A673 (cell line): ENCODE measurements at regions not wholly inside any gene's neighbourhood (a gene's known extent, or its start where the extent isn't known, plus 50 kb on each side); places are given as distances from the start of the nearest gene placed in this dataset.
"Not testable (repeated sequence)": the region's sequence is repeated elsewhere in the genome, so short reads cannot be mapped to it uniquely, and the experiment has no call there.

Source experiments
- BruUV-seq: library from RNA; stranded (reverse); fragments of 400-500 nt; replicated peaks from 2 replicates; lab custom pipeline; 2021; lab: Mats Ljungman, UMichigan
- CTCF ChIA-PET: fragments of 300-600 bp; sonication (Branson Sonifier 250); formaldehyde crosslinking; loops from one replicate; lab custom pipeline; 2022; ENCODE audit warnings: antibody characterized with exemption; lab: Charles Lee
- POLR2A ChIA-PET: fragments of 300-600 bp; sonication (Branson Sonifier 250); formaldehyde crosslinking; loops from one replicate; lab custom pipeline; 2022; ENCODE audit warnings: antibody characterized with exemption; ENCODE audit not compliant: low non-redundant PET; lab: Charles Lee
- DNase-seq: peaks from one replicate; pipeline ENCODE4 v3.0.0-alpha.2; 2015; ENCODE audit warnings: low spot score
- H3K27ac ChIP-seq: fragments of 200-600 bp; sonication (generic); 2 replicates; pipeline ENCODE4 v1.5.1; 2016; ENCODE audit warnings: mixed run types, low read depth, mild to moderate bottlenecking, mixed read lengths, antibody characterized with exemption, low read length; ENCODE audit not compliant: poor library complexity, severe bottlenecking
- H3K27me3 ChIP-seq: fragments of 200-600 bp; sonication (generic); replicated peaks from 2 replicates; pipeline ENCODE4 v1.6.1; 2017; ENCODE audit warnings: mixed run types, low read depth, mild to moderate bottlenecking, mixed read lengths, antibody characterized with exemption, low read length; ENCODE audit not compliant: insufficient read depth, poor library complexity
- H3K36me3 ChIP-seq: fragments of 200-600 bp; sonication (generic); 2 replicates; pipeline ENCODE4 v1.6.1; 2016; ENCODE audit warnings: mixed run types, mild to moderate bottlenecking, mixed read lengths, antibody characterized with exemption, low read length; ENCODE audit not compliant: insufficient read depth, poor library complexity, severe bottlenecking
- H3K4me1 ChIP-seq: fragments of 200-600 bp; sonication (generic); 2 replicates; pipeline ENCODE4 v1.6.1; 2017; ENCODE audit warnings: mixed run types, mild to moderate bottlenecking, mixed read lengths, antibody characterized with exemption, low read length; ENCODE audit not compliant: insufficient read depth, poor library complexity, severe bottlenecking
- H3K4me3 ChIP-seq: fragments of 200-600 bp; sonication (generic); 2 replicates; pipeline ENCODE4 v1.5.1; 2016; ENCODE audit warnings: low read depth, mixed run types, mild to moderate bottlenecking, mixed read lengths, low read length; ENCODE audit not compliant: poor library complexity, severe bottlenecking
- H3K9me3 ChIP-seq: fragments of 200-600 bp; sonication (generic); 2 replicates; pipeline ENCODE4 v1.6.1; 2016; ENCODE audit warnings: mixed run types, low read depth, mild to moderate bottlenecking, mixed read lengths, antibody characterized with exemption, low read length; ENCODE audit not compliant: poor library complexity, severe bottlenecking
- EZH2 ChIP-seq: fragments of 200-600 bp; sonication (generic); IDR thresholded peaks from 2 replicates; pipeline ENCODE4 v1.6.1; 2017; ENCODE audit warnings: borderline replicate concordance, low read depth, mild to moderate bottlenecking, mixed read lengths, antibody characterized with exemption, low read length; ENCODE audit not compliant: poor library complexity, severe bottlenecking
- intact Hi-C: fragments of 100-400 bp; cut with micrococcal nuclease; formaldehyde crosslinking; loops from one replicate; pipeline ENCODE4 v1.10.0; 2022; ENCODE audit not compliant: unreplicated experiment
- TF ChIP-seq, protein P1 (sequence below): fragments of 300-800, 200-600 bp; sonication (generic); conservative IDR thresholded peaks from 2 replicates; pipeline ENCODE4 v1.5.1; 2017; ENCODE audit warnings: low read depth, mild to moderate bottlenecking, antibody characterized with exemption, low read length, moderate library complexity, mixed read lengths

GRCh38 chr14:82963756-82964155, 1430.1 kb upstream of the SEL1L start:
- no peak for DNase-seq
- BruUV-seq = no TSS peak
- no peak for TF ChIP-seq EZH2
- TF ChIP-seq, protein P1, sequence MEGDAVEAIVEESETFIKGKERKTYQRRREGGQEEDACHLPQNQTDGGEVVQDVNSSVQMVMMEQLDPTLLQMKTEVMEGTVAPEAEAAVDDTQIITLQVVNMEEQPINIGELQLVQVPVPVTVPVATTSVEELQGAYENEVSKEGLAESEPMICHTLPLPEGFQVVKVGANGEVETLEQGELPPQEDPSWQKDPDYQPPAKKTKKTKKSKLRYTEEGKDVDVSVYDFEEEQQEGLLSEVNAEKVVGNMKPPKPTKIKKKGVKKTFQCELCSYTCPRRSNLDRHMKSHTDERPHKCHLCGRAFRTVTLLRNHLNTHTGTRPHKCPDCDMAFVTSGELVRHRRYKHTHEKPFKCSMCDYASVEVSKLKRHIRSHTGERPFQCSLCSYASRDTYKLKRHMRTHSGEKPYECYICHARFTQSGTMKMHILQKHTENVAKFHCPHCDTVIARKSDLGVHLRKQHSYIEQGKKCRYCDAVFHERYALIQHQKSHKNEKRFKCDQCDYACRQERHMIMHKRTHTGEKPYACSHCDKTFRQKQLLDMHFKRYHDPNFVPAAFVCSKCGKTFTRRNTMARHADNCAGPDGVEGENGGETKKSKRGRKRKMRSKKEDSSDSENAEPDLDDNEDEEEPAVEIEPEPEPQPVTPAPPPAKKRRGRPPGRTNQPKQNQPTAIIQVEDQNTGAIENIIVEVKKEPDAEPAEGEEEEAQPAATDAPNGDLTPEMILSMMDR = no peak
- Histone ChIP-seq H3K4me3 (no peak overlapping the region), H3K9me3 (no peaks in the 10 kb centered on the region), H3K27me3 (no peaks in the 10 kb centered on the region), H3K27ac (no peak overlapping the region), H3K36me3 (no peaks in the 10 kb centered on the region), H3K4me1 (no peaks in the 10 kb centered on the region)
- POLR2A ChIA-PET = no interaction called here
- intact Hi-C loops = no loop called here
- CTCF ChIA-PET = no interaction called here

DNA sequence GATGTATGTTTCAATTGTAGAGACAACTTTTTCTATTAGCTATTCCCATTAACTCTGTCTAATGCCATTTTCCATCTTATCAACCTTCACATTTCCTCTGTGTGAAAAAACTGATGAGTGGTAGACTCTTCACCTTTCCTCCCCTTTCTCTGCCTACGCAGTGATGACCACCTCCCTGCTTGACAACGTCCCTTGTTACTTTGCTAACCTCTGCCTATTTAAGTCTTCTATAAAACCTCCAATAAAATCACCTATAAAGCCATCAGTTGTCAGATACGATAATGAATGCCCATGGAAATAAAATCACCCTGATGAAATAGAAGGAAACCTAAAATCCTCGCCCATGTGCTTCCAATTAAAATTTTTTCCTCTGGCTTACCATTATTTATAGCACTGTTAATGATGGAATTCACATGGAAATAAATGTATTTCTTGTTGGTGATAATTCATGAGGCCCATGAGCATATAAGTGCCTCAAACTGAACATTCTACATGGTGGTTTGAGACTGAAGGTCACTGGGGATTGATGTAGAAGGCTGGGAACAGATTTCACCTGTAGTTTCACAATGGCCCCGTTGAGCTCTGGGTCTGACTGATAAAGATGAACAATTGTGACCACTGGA, 1454.0 kb upstream of the SEL1L start:
- H3K9me3 ChIP-seq = no peaks in the 10 kb centered on the region
- H3K4me1 ChIP-seq = no peaks in the 10 kb centered on the region
- no peak overlapping the region for H3K27ac ChIP-seq
- CTCF ChIA-PET = no interaction called here
- POLR2A ChIA-PET = interaction anchor here (0.6 kb wide), 1 partner anchor 10 kb away, joined by 3 read pairs; no protein-coding TSS in a partner anchor
- no peak overlapping the region for H3K4me3 ChIP-seq
- DNase-seq = no peak
- intact Hi-C loops = no loop called here
- TF ChIP-seq, protein P1 = no peak
- TF ChIP-seq EZH2 = no peak
- BruUV-seq = no TSS peak
- no peaks in the 10 kb centered on the region for H3K27me3 ChIP-seq
- H3K36me3 ChIP-seq = no peaks in the 10 kb centered on the region

- BruUV-seq, H3K4me3 ChIP-seq, POLR2A ChIA-PET, H3K4me1 ChIP-seq, H3K36me3 ChIP-seq, H3K9me3 ChIP-seq, H3K27me3 ChIP-seq, DNase-seq, intact Hi-C loops, H3K27ac ChIP-seq, CTCF ChIA-PET: not testable (repeated sequence)
Measured at GRCh38 chr14:82994547-82994946, 1460.9 kb upstream of the SEL1L start.

- DNase-seq = peak; percentile 55
- intact Hi-C loops = loop anchor here (10.0 kb wide), 1 partner anchor 465 kb away; no protein-coding TSS in a partner anchor
Measured at GRCh38 chr14:82999802-83000201, 1466.1 kb upstream of the SEL1L start.

More at GRCh38 chr14:82999802-83000201, 1466.1 kb upstream of the SEL1L start:
- Histone ChIP-seq H3K27me3 (no peaks in the 10 kb centered on the region), H3K4me1 (no peaks in the 10 kb centered on the region), H3K4me3 (no peak overlapping the region), H3K27ac (no peak overlapping the region), H3K36me3 (no peaks in the 10 kb centered on the region), H3K9me3 (no peaks in the 10 kb centered on the region)
- CTCF ChIA-PET = no interaction called here
- POLR2A ChIA-PET = no interaction called here
- no TSS peak for BruUV-seq
- TF ChIP-seq EZH2 = no peak
- TF ChIP-seq, protein P1 = peak; percentile 69
